ENCODE measurements at regions not wholly inside any gene's neighbourhood (a gene's known extent, or its start where the extent isn't known, plus 50 kb on each side); places are given as distances from the start of the nearest gene placed in this dataset.

DNA sequence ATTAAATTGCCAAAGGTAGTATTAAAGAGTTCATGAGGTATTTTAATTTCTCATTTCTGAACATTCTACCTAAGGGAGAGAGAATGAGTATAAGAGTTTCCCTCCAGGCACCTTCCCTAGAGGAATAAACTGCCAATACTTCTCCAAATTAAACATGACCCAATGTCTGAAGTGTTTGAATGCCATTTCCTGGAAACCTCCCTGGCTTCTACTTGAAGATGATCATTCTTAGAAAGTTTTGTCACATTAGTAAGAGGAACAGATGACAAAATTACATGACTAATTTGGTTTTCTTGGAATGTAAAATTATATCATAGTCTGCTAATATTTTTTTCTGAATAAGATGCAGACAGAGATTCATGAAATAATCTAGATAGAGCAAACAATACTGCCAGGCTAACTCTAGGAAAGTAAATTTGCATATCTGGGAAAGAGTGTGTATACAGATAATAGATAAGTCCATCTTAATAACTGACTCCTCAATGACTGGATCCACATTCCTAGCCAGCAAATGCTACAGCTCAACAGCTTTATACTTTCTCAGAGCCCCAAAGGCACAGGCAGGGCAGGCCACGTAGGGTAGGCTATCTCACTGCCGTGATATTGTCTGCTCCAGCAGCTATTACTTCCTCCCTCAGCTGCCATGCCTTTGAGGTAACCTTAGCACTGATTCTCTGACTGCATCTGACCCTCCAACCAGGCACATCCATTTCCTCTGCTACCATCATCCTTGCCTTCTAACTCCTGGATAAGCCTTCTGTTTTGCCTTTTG, 630.8 kb upstream of the PIK3C3 start:
- no peak overlapping the region for H3K4me3 ChIP-seq
- DNase-seq (ENCODE audit: low spot score in 2 of 2) = no peak
- no peaks in the 10 kb centered on the region for H3K27me3 ChIP-seq
- no peaks in the 10 kb centered on the region for H3K36me3 ChIP-seq
- 88 to 94% methylated on average over 2 of the region's 2 CpGs for WGBS, 2 donors
- no peaks in the 10 kb centered on the region for H3K9me3 ChIP-seq
- TF ChIP-seq EP300 (IDR thresholded peaks at IDR 0.05) = no peak
- no peak for TF ChIP-seq POLR2A (IDR thresholded peaks at IDR 0.05)
- TF ChIP-seq, protein P1, sequence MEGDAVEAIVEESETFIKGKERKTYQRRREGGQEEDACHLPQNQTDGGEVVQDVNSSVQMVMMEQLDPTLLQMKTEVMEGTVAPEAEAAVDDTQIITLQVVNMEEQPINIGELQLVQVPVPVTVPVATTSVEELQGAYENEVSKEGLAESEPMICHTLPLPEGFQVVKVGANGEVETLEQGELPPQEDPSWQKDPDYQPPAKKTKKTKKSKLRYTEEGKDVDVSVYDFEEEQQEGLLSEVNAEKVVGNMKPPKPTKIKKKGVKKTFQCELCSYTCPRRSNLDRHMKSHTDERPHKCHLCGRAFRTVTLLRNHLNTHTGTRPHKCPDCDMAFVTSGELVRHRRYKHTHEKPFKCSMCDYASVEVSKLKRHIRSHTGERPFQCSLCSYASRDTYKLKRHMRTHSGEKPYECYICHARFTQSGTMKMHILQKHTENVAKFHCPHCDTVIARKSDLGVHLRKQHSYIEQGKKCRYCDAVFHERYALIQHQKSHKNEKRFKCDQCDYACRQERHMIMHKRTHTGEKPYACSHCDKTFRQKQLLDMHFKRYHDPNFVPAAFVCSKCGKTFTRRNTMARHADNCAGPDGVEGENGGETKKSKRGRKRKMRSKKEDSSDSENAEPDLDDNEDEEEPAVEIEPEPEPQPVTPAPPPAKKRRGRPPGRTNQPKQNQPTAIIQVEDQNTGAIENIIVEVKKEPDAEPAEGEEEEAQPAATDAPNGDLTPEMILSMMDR (IDR thresholded peaks at IDR 0.05) = no peak
- H3K27ac ChIP-seq = no peak overlapping the region
- H3K4me1 ChIP-seq = no peaks in the 10 kb centered on the region

DNA sequence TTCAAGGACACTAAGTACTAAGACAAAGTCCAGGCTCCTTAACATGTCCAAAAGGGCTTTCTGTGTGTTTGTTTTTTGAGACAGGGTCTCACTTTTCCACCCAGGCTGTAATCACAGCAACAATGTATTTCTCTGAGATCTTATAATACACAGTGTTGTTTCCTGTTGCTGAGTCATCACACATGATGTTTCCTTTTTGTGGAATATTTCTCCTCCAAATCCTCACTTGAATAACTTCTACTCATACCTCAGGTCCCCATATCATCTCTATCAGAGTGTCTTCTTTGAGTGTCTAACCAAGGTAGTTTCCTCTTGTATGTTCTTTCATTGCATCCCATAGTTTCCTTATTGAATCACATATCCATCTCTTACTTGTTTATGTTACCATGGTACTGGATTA, 632.0 kb upstream of the PIK3C3 start:
- DNase-seq (ENCODE audit: low spot score in 2 of 2) = no peak
- H3K27me3 ChIP-seq = no peaks in the 10 kb centered on the region
- H3K9me3 ChIP-seq = no peaks in the 10 kb centered on the region
- no peak overlapping the region for H3K4me3 ChIP-seq
- TF ChIP-seq POLR2A (IDR thresholded peaks at IDR 0.05) = no peak
- no peak for TF ChIP-seq EP300 (IDR thresholded peaks at IDR 0.05)
- TF ChIP-seq, protein P1 (IDR thresholded peaks at IDR 0.05) = no peak
- no peak overlapping the region for H3K27ac ChIP-seq
- H3K4me1 ChIP-seq = no peaks in the 10 kb centered on the region
- no peaks in the 10 kb centered on the region for H3K36me3 ChIP-seq

DNA sequence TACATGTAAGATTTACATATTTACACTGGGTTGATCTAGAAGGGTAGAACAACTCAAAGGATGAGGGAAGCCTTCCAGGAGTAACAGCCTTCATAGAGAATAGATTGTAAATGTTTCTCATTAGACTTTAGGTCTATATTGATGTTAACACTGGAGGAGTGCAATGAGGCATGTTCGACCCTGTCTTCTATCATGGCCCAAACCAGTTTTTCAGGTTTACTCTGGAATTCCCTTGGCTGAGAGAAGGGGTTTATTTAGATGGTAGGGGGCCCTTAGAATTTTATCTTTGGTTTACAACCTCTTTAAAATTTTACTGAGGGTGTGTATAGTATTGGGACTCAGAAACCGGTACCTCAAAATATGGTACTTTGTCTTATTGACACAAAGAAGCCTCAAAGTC, 634.9 kb upstream of the PIK3C3 start:
- H3K27me3 ChIP-seq = no peaks in the 10 kb centered on the region
- 74 to 91% methylated on average over 2 of the region's 2 CpGs for WGBS, 2 donors
- no peaks in the 10 kb centered on the region for H3K4me1 ChIP-seq
- H3K36me3 ChIP-seq = no peaks in the 10 kb centered on the region
- no peak overlapping the region for H3K27ac ChIP-seq
- DNase-seq (ENCODE audit: low spot score in 2 of 2) = no peak
- no peak overlapping the region for H3K4me3 ChIP-seq
- no peak for TF ChIP-seq EP300 (IDR thresholded peaks at IDR 0.05)
- TF ChIP-seq, protein P1 (IDR thresholded peaks at IDR 0.05) = no peak
- TF ChIP-seq POLR2A (IDR thresholded peaks at IDR 0.05) = no peak
- H3K9me3 ChIP-seq = no peaks in the 10 kb centered on the region

DNA sequence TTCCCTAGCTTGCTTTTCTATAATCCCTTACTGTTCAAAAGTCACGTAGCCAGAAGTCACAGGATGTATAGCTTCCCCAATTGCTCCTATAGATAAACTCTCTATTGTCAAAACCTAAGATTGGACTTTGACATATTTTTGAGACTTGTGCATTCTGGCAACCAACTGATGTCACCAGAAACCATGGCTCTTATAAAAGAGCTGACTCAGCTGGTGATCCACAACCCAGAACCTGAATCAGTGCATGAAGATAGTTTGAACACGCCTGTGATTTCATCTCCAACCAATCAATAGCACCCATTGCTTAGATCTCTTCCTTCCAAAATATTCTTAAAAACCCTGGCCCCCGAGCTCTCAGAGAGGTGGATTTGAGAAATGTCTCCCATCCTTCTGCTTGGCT, 639.9 kb upstream of the PIK3C3 start:
- DNase-seq (ENCODE audit: low spot score in 2 of 2) = no peak
- Histone ChIP-seq H3K9me3 (no peaks in the 10 kb centered on the region), H3K36me3 (no peaks in the 10 kb centered on the region), H3K4me1 (no peaks in the 10 kb centered on the region), H3K4me3 (no peak overlapping the region), H3K27ac (no peak overlapping the region), H3K27me3 (no peaks in the 10 kb centered on the region)
- 65 to 75% methylated on average over 3 of the region's 3 CpGs for WGBS, 2 donors
- TF ChIP-seq POLR2A (IDR thresholded peaks at IDR 0.05) = no peak
- no peak for TF ChIP-seq EP300 (IDR thresholded peaks at IDR 0.05)
- TF ChIP-seq, protein P1 (IDR thresholded peaks at IDR 0.05) = no peak

DNA sequence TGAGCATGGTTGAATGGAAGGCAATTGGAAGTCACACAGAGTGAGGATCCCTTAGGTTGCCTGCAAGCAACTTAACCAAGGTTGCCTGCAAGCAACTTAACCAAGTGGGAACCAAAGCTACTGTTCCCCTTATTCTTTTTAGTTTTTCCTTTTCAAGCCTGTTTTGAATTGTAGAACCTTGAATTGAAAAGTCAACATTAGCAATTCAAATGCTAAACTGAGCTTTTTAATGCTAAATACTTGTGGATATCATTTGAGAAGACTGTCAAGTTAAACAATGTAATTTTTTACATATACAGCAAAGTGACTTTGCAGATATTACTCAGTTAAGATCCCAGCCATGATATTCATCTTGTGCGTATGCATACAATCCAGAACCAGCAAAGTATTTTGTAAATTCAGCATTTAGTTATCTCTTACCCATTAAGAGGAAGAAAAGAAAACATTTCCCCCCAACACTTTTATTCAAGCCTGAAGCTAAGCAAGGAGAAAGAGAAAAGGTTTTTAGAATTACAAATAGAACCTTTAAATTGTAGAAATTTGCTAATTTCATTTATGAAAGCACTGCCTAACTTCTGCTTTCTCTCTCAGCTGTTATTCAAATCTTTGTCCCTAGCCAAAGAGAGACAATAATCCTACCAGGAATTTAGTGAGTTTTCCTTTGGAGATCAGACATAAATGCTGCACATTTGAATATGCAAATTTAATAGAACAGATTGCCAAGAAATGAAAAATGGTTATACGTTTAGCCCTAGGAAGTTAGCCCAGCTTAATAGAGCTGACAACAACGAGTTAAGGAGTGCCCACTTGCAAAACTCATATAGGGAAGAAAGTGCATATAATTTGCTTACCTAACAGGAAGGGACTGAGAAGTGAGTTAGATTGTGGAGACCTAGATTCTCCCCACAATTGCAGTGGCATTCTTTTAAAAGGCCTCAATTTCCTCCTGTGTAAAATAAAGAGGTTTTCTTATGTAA, 643.2 kb upstream of the PIK3C3 start:
- no peak for DNase-seq (ENCODE audit: low spot score in 2 of 2)
- Histone ChIP-seq H3K4me3 (no peak overlapping the region), H3K36me3 (no peaks in the 10 kb centered on the region), H3K4me1 (no peaks in the 10 kb centered on the region), H3K9me3 (no peaks in the 10 kb centered on the region), H3K27ac (no peak overlapping the region), H3K27me3 (no peaks in the 10 kb centered on the region)
- TF ChIP-seq POLR2A (IDR thresholded peaks at IDR 0.05) = no peak
- TF ChIP-seq EP300 (IDR thresholded peaks at IDR 0.05) = no peak
- TF ChIP-seq, protein P1 (IDR thresholded peaks at IDR 0.05) = no peak
- WGBS, 2 donors = 49 to 62% methylated on average over 3 of the region's 3 CpGs
